DOHH2 (cell line): ENCODE measurements at regions not wholly inside any gene's neighbourhood (a gene's known extent, or its start where the extent isn't known, plus 50 kb on each side); places are given as distances from the start of the nearest gene placed in this dataset.

Experiments used
- EZH2phosphoT487 ChIP-seq: fragments of 200-600 bp; sonication (generic); IDR thresholded peaks from 2 replicates; pipeline ENCODE4 v1.6.1; 2017; ENCODE audit warnings: borderline replicate concordance, mild to moderate bottlenecking, antibody characterized with exemption, low read length, moderate library complexity, mixed read lengths
- TF ChIP-seq, protein P1 (sequence below): fragments of 200-600 bp; sonication (generic); IDR thresholded peaks from one replicate; pipeline ENCODE4 v1.5.1; 2014; ENCODE audit warnings: antibody characterized with exemption, mild to moderate bottlenecking, low read depth, low read length; ENCODE audit not compliant: poor library complexity, severe bottlenecking

DNA sequence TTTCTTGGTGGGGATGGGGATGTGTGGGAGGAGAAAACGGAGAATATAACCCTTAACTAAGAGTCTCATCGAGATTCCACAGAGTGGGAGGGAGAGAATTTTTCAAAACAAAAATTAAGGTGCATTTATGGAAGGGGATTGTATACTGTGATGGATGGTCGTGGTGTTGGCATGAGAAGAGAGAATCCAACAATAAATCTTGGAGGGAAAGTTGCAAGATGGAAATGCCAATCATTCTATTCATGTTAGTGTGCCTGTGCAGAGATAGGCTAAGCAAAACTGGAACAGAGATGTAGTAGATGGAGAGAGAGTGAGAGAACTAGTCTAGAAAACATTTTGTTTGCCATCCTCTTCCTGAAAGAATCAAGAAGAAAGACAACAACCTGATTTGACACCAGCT is 613.1 kb downstream of the EBF1 start:
- TF ChIP-seq, protein P1, sequence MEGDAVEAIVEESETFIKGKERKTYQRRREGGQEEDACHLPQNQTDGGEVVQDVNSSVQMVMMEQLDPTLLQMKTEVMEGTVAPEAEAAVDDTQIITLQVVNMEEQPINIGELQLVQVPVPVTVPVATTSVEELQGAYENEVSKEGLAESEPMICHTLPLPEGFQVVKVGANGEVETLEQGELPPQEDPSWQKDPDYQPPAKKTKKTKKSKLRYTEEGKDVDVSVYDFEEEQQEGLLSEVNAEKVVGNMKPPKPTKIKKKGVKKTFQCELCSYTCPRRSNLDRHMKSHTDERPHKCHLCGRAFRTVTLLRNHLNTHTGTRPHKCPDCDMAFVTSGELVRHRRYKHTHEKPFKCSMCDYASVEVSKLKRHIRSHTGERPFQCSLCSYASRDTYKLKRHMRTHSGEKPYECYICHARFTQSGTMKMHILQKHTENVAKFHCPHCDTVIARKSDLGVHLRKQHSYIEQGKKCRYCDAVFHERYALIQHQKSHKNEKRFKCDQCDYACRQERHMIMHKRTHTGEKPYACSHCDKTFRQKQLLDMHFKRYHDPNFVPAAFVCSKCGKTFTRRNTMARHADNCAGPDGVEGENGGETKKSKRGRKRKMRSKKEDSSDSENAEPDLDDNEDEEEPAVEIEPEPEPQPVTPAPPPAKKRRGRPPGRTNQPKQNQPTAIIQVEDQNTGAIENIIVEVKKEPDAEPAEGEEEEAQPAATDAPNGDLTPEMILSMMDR: no peak
- TF ChIP-seq EZH2phosphoT487: no peak
